OCI-LY7 (cell line): ENCODE measurements at regions not wholly inside any gene's neighbourhood (a gene's known extent, or its start where the extent isn't known, plus 50 kb on each side); places are given as distances from the start of the nearest gene placed in this dataset.

ENCODE experiments used
- BruUV-seq: library from RNA; stranded (reverse); fragments of 400-500 nt; replicated peaks from 2 replicates; lab custom pipeline; 2021; lab: Mats Ljungman, UMichigan
- CTCF ChIA-PET: fragments of 300-600 bp; sonication (Branson Sonifier 250); formaldehyde crosslinking; loops from one replicate; lab custom pipeline; 2022; ENCODE audit warnings: antibody characterized with exemption; ENCODE audit not compliant: unreplicated experiment; lab: Charles Lee
- POLR2A ChIA-PET: fragments of 300-600 bp; sonication (Branson Sonifier 250); formaldehyde crosslinking; loops from one replicate; lab custom pipeline; 2022; ENCODE audit warnings: antibody characterized with exemption; lab: Charles Lee
- DNase-seq: peaks from one replicate; pipeline ENCODE4 v3.0.0-alpha.2; 2015; ENCODE audit warnings: low spot score
- H2AFZ ChIP-seq: fragments of 200-600 bp; sonication (generic), shearing (Covaris generic); 2 replicates; pipeline ENCODE4 v1.6.1; 2014; ENCODE audit warnings: mild to moderate bottlenecking, antibody characterized with exemption, low read length, moderate library complexity
- H3K27ac ChIP-seq: fragments of 200-600 bp; sonication (generic); 2 replicates; pipeline ENCODE4 v1.5.1; 2014; ENCODE audit warnings: mixed run types, low read depth, mild to moderate bottlenecking, moderate library complexity, low read length, inconsistent platforms; ENCODE audit not compliant: poor library complexity, severe bottlenecking
- H3K36me3 ChIP-seq: fragments of 200-600 bp; sonication (generic); 2 replicates; pipeline ENCODE4 v1.6.1; 2014; ENCODE audit warnings: mild to moderate bottlenecking, antibody characterized with exemption, low read length, moderate library complexity, mixed read lengths; ENCODE audit not compliant: insufficient read depth
- H3K4me1 ChIP-seq: fragments of 200-600 bp; sonication (generic); 2 replicates; pipeline ENCODE4 v1.5.1; 2014; ENCODE audit warnings: mild to moderate bottlenecking, low read length; ENCODE audit not compliant: insufficient read depth, poor library complexity, severe bottlenecking
- H3K4me2 ChIP-seq: fragments of 200-600 bp; sonication (generic); 2 replicates; pipeline ENCODE4 v1.6.1; 2014; ENCODE audit warnings: mild to moderate bottlenecking, low read length
- H3K4me3 ChIP-seq: fragments of 200-600 bp; sonication (generic); 2 replicates; pipeline ENCODE4 v1.5.1; 2014; ENCODE audit warnings: mild to moderate bottlenecking, low read depth, low read length; ENCODE audit not compliant: poor library complexity, severe bottlenecking
- H3K79me2 ChIP-seq: fragments of 200-600 bp; sonication (generic); 2 replicates; pipeline ENCODE4 v1.6.1; 2016; ENCODE audit warnings: low read depth, mild to moderate bottlenecking, low read length, moderate library complexity, mixed read lengths; ENCODE audit not compliant: insufficient read depth
- H3K9me2 ChIP-seq: fragments of 200-600 bp; sonication (generic); 2 replicates; pipeline ENCODE4 v1.6.1; 2016; ENCODE audit warnings: mild to moderate bottlenecking, low read length, mixed read lengths; ENCODE audit not compliant: insufficient read depth
- H3K9me3 ChIP-seq: fragments of 200-600 bp; sonication (generic); 2 replicates; pipeline ENCODE4 v1.6.1; 2014; ENCODE audit warnings: mild to moderate bottlenecking, mixed run types, low read length, mixed read lengths
- H4K20me1 ChIP-seq: fragments of 200-600 bp; sonication (generic); 2 replicates; pipeline ENCODE4 v1.6.1; 2014; ENCODE audit warnings: mild to moderate bottlenecking, antibody characterized with exemption, low read length, moderate library complexity, mixed read lengths; ENCODE audit not compliant: insufficient read depth
- CTCF ChIP-seq: fragments of 200-600 bp; sonication (generic); conservative IDR thresholded peaks from 2 replicates; pipeline ENCODE4 v1.5.1; 2014; ENCODE audit warnings: mild to moderate bottlenecking, antibody characterized with exemption, low read length, moderate library complexity, mixed read lengths
- EZH2phosphoT487 ChIP-seq: fragments of 200-600 bp; sonication (generic); IDR thresholded peaks from 2 replicates; pipeline ENCODE4 v1.6.1; 2018; ENCODE audit warnings: low read depth, borderline replicate concordance, mild to moderate bottlenecking, mixed run types, antibody characterized with exemption, low read length, moderate library complexity, mixed read lengths
- intact Hi-C: fragments of 100-400 bp; cut with micrococcal nuclease; formaldehyde crosslinking; loops from one replicate; pipeline ENCODE4 v1.10.0; 2022; ENCODE audit not compliant: unreplicated experiment

DNA sequence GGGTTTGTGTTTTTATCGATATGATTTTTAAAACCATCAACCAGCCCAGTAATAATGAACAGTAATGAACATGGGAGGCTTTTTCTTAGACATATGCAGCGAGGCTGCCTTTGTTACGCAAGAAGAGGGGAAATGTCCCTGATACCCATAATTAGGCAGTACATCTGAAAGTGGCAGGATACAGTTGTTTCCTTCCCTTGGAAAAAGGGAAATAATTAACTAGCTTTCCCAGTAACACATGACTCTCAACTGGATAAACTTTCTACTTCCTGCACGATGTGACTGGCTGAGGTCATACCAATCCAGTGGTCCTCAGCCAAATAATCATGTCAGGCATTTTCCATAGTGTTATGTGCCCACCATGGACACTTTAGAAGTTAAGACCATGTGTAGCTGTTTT, 431.6 kb upstream of the C9orf72 start:
- H3K79me2 ChIP-seq: no peaks in the 10 kb centered on the region
- no peaks in the 10 kb centered on the region for H4K20me1 ChIP-seq
- intact Hi-C loops: no loop called here
- no peaks in the 10 kb centered on the region for H3K4me1 ChIP-seq
- H3K9me2 ChIP-seq: no peaks in the 10 kb centered on the region
- no peak overlapping the region for H2AFZ ChIP-seq
- no peak overlapping the region for H3K4me3 ChIP-seq
- H3K36me3 ChIP-seq: no peaks in the 10 kb centered on the region
- H3K4me2 ChIP-seq: no peak overlapping the region
- CTCF ChIA-PET: no interaction called here
- no peaks in the 10 kb centered on the region for H3K9me3 ChIP-seq
- POLR2A ChIA-PET: no interaction called here
- no peak for TF ChIP-seq CTCF
- no peak overlapping the region for H3K27ac ChIP-seq
- DNase-seq: no peak
- no TSS peak for BruUV-seq

- H3K79me2 ChIP-seq: no peaks in the 10 kb centered on the region
- intact Hi-C loops: no loop called here
- no peak overlapping the region for H3K4me3 ChIP-seq
- no TSS peak for BruUV-seq
- no peaks in the 10 kb centered on the region for H3K9me3 ChIP-seq
- TF ChIP-seq CTCF: no peak
- TF ChIP-seq EZH2phosphoT487: no peak
- no peak overlapping the region for H3K27ac ChIP-seq
- no peaks in the 10 kb centered on the region for H3K9me2 ChIP-seq
- DNase-seq: no peak
- H3K4me2 ChIP-seq: no peak overlapping the region
- H4K20me1 ChIP-seq: no peaks in the 10 kb centered on the region
- no peaks in the 10 kb centered on the region for H3K36me3 ChIP-seq
- no peak overlapping the region for H2AFZ ChIP-seq
- H3K4me1 ChIP-seq: no peaks in the 10 kb centered on the region
- CTCF ChIA-PET: no interaction called here
- POLR2A ChIA-PET: interaction anchor here (0.7 kb wide), 1 partner anchor 442 kb away, joined by 4 read pairs; no protein-coding TSS in a partner anchor
Measured at GRCh38 chr9:28005779-28006178, 432.5 kb upstream of the C9orf72 start.

DNA sequence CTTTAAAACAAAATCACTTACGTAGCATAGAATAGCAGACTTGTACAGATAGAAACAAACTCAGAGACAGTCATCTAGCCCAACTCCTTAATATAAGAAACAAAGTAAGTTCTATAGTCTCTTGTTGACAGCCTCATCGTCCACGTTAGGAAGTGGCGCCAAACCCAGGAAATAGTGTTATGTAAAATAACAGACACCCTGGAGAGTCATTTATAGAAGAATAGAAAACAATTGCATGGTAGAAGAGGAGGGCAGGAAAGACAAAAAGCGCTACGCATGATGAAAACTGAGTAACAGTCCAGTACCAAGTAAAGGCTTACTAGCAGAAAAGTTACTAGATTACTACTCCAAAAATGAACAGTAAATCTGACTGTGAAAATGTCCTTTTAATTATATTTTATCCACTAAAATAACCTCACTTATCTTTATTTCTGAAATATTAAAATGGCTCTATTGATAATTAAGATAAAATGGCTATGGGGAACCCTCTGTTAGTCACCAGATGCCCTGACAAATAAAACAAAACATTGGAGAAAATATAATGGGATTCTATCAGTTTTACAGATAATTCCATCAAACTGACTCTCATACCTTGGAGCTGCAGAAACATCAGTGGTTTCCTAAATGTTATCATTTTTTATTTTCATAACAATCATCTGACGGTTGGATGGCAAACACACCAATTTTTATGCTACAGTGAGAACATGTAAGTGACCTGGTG, 434.0 kb upstream of the C9orf72 start:
- intact Hi-C loops: no loop called here
- CTCF ChIA-PET: no interaction called here
- DNase-seq: no peak
- Histone ChIP-seq H2AFZ (no peak overlapping the region), H3K4me1 (no peaks in the 10 kb centered on the region), H4K20me1 (no peaks in the 10 kb centered on the region), H3K27ac (no peak overlapping the region), H3K79me2 (no peaks in the 10 kb centered on the region), H3K9me3 (no peaks in the 10 kb centered on the region), H3K4me3 (no peak overlapping the region), H3K36me3 (no peaks in the 10 kb centered on the region), H3K9me2 (no peaks in the 10 kb centered on the region), H3K4me2 (no peak overlapping the region)
- POLR2A ChIA-PET: interaction anchor here (0.6 kb wide), 1 partner anchor 76 kb away, joined by 3 read pairs; no protein-coding TSS in a partner anchor
- TF ChIP-seq EZH2phosphoT487 (no peak), CTCF (no peak)
- no TSS peak for BruUV-seq
